ENCODE measurements at regions not wholly inside any gene's neighbourhood (a gene's known extent, or its start where the extent isn't known, plus 50 kb on each side); places are given as distances from the start of the nearest gene placed in this dataset.

DNA sequence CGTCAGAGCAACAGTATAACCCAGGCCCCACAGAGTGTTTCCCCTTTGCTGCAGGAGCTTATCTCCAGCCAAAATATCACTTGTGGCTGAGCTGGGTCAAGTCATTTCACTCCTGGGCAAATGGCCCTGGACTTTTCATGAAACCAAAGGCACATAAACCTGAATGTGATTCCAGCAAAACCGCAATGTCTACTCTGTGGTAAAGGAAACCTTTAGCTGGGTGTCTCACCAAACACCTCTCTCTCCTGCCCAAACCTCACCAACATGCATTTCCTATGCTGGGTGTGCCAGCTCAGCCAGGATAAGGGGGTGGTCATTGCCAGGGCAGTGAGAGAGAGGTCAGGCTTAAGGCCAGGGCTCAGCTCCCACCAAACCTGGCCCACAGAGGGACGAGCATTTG lies 67.4 kb downstream of the GTPBP8 start:
- Histone ChIP-seq H3K4me1 (ENCODE audit: insufficient read depth, low read length, poor library complexity, severe bottlenecking) (no peaks in the 10 kb centered on the region), H3K27ac (ENCODE audit: low read depth, low read length, poor library complexity, severe bottlenecking) (no peak overlapping the region), H3K9me2 (ENCODE audit: insufficient read depth, low read length) (no peaks in the 10 kb centered on the region), H3K79me2 (ENCODE audit: insufficient read depth, low read depth, low read length) (no peaks in the 10 kb centered on the region), H3K9me3 (ENCODE audit: low read length) (no peaks in the 10 kb centered on the region), H4K20me1 (ENCODE audit: insufficient read depth, low read length) (no peaks in the 10 kb centered on the region), H3K4me2 (ENCODE audit: low read length) (no peak overlapping the region), H3K36me3 (ENCODE audit: insufficient read depth, low read length) (no peaks in the 10 kb centered on the region), H2AFZ (ENCODE audit: low read length) (no peak overlapping the region), H3K4me3 (ENCODE audit: low read depth, low read length, poor library complexity, severe bottlenecking) (no peak overlapping the region)
- CTCF ChIA-PET (ENCODE audit: unreplicated experiment) = no interaction called here
- no peak for DNase-seq (ENCODE audit: low spot score)
- TF ChIP-seq, protein P1, sequence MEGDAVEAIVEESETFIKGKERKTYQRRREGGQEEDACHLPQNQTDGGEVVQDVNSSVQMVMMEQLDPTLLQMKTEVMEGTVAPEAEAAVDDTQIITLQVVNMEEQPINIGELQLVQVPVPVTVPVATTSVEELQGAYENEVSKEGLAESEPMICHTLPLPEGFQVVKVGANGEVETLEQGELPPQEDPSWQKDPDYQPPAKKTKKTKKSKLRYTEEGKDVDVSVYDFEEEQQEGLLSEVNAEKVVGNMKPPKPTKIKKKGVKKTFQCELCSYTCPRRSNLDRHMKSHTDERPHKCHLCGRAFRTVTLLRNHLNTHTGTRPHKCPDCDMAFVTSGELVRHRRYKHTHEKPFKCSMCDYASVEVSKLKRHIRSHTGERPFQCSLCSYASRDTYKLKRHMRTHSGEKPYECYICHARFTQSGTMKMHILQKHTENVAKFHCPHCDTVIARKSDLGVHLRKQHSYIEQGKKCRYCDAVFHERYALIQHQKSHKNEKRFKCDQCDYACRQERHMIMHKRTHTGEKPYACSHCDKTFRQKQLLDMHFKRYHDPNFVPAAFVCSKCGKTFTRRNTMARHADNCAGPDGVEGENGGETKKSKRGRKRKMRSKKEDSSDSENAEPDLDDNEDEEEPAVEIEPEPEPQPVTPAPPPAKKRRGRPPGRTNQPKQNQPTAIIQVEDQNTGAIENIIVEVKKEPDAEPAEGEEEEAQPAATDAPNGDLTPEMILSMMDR (conservative IDR thresholded peaks at IDR 0.05; ENCODE audit: low read length) = no peak
- TF ChIP-seq EZH2phosphoT487 (IDR thresholded peaks at IDR 0.05; ENCODE audit: borderline replicate concordance, low read depth, low read length) = no peak
- POLR2A ChIA-PET = interaction anchor here (1.2 kb wide), 1 partner anchor 11 kb away, joined by 5 read pairs; no protein-coding TSS in a partner anchor
- intact Hi-C loops (cut with micrococcal nuclease; ENCODE audit: unreplicated experiment) = no loop called here
- BruUV-seq (replicated peaks) = no TSS peak

DNA sequence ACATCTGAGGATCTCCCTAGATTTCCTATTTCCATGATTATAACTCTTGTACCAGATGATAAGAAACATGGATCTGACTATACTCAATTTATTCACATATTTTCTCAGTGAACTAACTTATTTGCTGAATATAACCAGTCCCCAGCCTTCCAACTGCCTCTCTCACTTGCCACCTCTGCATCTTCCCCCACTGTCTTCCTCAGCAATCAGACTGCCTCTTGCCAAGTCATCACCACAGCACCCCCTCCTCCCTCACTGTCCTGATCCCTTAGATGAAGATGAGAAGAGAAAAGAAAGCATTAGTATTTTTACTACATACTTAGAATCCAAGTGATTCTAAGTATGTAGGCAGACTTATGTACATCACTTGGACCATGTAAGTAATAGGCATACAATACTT lies 71.9 kb downstream of the GTPBP8 start:
- no peak overlapping the region for H3K4me2 ChIP-seq (ENCODE audit: low read length)
- intact Hi-C loops (cut with micrococcal nuclease; ENCODE audit: unreplicated experiment) = no loop called here
- ChIA-PET CTCF (ENCODE audit: unreplicated experiment) (no interaction called here), POLR2A (no interaction called here)
- H3K9me2 ChIP-seq (ENCODE audit: insufficient read depth, low read length) = no peaks in the 10 kb centered on the region
- no peak overlapping the region for H3K4me3 ChIP-seq (ENCODE audit: low read depth, low read length, poor library complexity, severe bottlenecking)
- no peaks in the 10 kb centered on the region for H3K4me1 ChIP-seq (ENCODE audit: insufficient read depth, low read length, poor library complexity, severe bottlenecking)
- TF ChIP-seq, protein P1 (conservative IDR thresholded peaks at IDR 0.05; ENCODE audit: low read length) = no peak
- no peak for TF ChIP-seq EZH2phosphoT487 (IDR thresholded peaks at IDR 0.05; ENCODE audit: borderline replicate concordance, low read depth, low read length)
- no peak overlapping the region for H2AFZ ChIP-seq (ENCODE audit: low read length)
- H3K79me2 ChIP-seq (ENCODE audit: insufficient read depth, low read depth, low read length) = no peaks in the 10 kb centered on the region
- H4K20me1 ChIP-seq (ENCODE audit: insufficient read depth, low read length) = no peaks in the 10 kb centered on the region
- H3K27ac ChIP-seq (ENCODE audit: low read depth, low read length, poor library complexity, severe bottlenecking) = no peak overlapping the region
- DNase-seq (ENCODE audit: low spot score) = no peak
- BruUV-seq (replicated peaks) = no TSS peak
- H3K36me3 ChIP-seq (ENCODE audit: insufficient read depth, low read length) = no peaks in the 10 kb centered on the region
- H3K9me3 ChIP-seq (ENCODE audit: low read length) = no peaks in the 10 kb centered on the region

DNA sequence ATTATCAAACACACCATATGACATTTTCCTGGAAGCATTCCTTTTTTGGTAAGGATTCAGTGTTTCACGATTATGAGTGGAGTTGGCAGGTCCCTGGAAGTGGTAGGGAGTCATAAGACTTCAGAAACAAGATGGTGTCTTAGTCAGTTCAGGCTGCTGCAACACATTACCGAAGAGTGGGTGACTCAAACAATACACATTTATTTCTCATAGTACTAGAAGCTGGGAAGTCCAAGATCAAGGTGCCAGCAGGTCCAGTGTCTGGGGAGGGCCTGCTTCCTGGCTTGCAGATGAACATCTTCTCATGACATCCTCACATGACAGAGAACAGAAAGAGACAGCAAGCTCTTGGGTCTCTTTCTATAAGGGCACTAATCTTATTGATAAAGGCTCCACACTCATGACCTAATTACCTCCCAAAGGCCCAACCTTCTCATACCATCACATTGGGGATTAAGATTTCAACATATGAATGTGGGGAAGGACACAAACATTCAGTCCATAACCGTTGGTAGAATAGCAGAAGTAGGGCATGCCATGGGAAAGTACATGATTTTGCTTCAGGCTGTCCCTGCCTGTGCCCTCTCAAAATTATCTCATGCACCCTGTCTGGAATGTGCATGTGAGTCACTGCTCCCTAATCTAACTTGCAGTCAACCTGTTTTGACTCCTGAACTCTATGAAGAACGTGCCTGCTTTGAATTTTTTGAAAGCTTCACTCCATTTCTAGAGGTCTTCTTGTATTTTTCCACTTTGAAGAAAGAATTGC lies 72.5 kb downstream of the GTPBP8 start:
- Histone ChIP-seq H4K20me1 (ENCODE audit: insufficient read depth, low read length) (no peaks in the 10 kb centered on the region), H3K9me3 (ENCODE audit: low read length) (no peaks in the 10 kb centered on the region), H3K4me1 (ENCODE audit: insufficient read depth, low read length, poor library complexity, severe bottlenecking) (no peaks in the 10 kb centered on the region), H3K9me2 (ENCODE audit: insufficient read depth, low read length) (no peaks in the 10 kb centered on the region), H3K36me3 (ENCODE audit: insufficient read depth, low read length) (no peaks in the 10 kb centered on the region), H3K4me2 (ENCODE audit: low read length) (no peak overlapping the region), H3K79me2 (ENCODE audit: insufficient read depth, low read depth, low read length) (no peaks in the 10 kb centered on the region), H3K4me3 (ENCODE audit: low read depth, low read length, poor library complexity, severe bottlenecking) (no peak overlapping the region), H2AFZ (ENCODE audit: low read length) (no peak overlapping the region), H3K27ac (ENCODE audit: low read depth, low read length, poor library complexity, severe bottlenecking) (no peak overlapping the region)
- BruUV-seq (replicated peaks) = no TSS peak
- DNase-seq (ENCODE audit: low spot score) = no peak
- POLR2A ChIA-PET = no interaction called here
- TF ChIP-seq, protein P1 (conservative IDR thresholded peaks at IDR 0.05; ENCODE audit: low read length) = no peak
- no peak for TF ChIP-seq EZH2phosphoT487 (IDR thresholded peaks at IDR 0.05; ENCODE audit: borderline replicate concordance, low read depth, low read length)
- CTCF ChIA-PET (ENCODE audit: unreplicated experiment) = no interaction called here
- intact Hi-C loops (cut with micrococcal nuclease; ENCODE audit: unreplicated experiment) = no loop called here
